Endodermal cell (in vitro differentiated cells): ENCODE measurements at regions not wholly inside any gene's neighbourhood (a gene's known extent, or its start where the extent isn't known, plus 50 kb on each side); places are given as distances from the start of the nearest gene placed in this dataset.

ENCODE experiments used
- DNase-seq: peaks from one replicate; pipeline ENCODE4 v3.0.0-alpha.2; 2017
- H3K27ac ChIP-seq: 2 replicates; pipeline ENCODE4 v1.5.1; 2013; ENCODE audit warnings: mild to moderate bottlenecking, low read depth, low read length, moderate library complexity
- H3K27me3 ChIP-seq: 2 replicates; pipeline ENCODE4 v1.6.1; 2013; ENCODE audit warnings: mild to moderate bottlenecking, low read length, moderate library complexity; ENCODE audit not compliant: insufficient read depth, control insufficient read depth, poor library complexity, severe bottlenecking
- H3K36me3 ChIP-seq: 2 replicates; pipeline ENCODE4 v1.7.0; 2013; ENCODE audit warnings: mild to moderate bottlenecking, low read length, moderate library complexity; ENCODE audit not compliant: control insufficient read depth, insufficient read depth
- H3K4me1 ChIP-seq: one replicate; pipeline ENCODE4 v1.7.0; 2013; ENCODE audit warnings: low read length; ENCODE audit not compliant: control insufficient read depth, insufficient read depth
- H3K4me3 ChIP-seq: 2 replicates; pipeline ENCODE4 v1.5.1; 2013; ENCODE audit warnings: mild to moderate bottlenecking, low read length, moderate library complexity
- H3K9ac ChIP-seq: 2 replicates; pipeline ENCODE4 v1.6.1; 2013; ENCODE audit warnings: mild to moderate bottlenecking, low read length, moderate library complexity; ENCODE audit not compliant: poor library complexity, severe bottlenecking; ENCODE audit errors: extremely low read depth
- H3K9me3 ChIP-seq: 2 replicates; pipeline ENCODE4 v1.6.1; 2013; ENCODE audit warnings: mild to moderate bottlenecking, low read length, moderate library complexity; ENCODE audit not compliant: control insufficient read depth
- H3K27ac Mint-ChIP-seq: 2 replicates; pipeline ENCODE4 v1.8.0; 2020; ENCODE audit warnings: mixed read lengths
- H3K27me3 Mint-ChIP-seq: 2 replicates; pipeline ENCODE4 v1.8.0; 2021; ENCODE audit warnings: mild to moderate bottlenecking, mixed read lengths; ENCODE audit not compliant: insufficient read depth
- H3K36me3 Mint-ChIP-seq: 2 replicates; pipeline ENCODE4 v1.8.0; 2020; ENCODE audit warnings: low read depth, mixed read lengths
- H3K4me1 Mint-ChIP-seq: 2 replicates; pipeline ENCODE4 v1.8.0; 2020; ENCODE audit warnings: mixed read lengths
- H3K4me3 Mint-ChIP-seq: 2 replicates; pipeline ENCODE4 v1.8.0; 2020; ENCODE audit warnings: mild to moderate bottlenecking, moderate library complexity, mixed read lengths
- H3K9me3 Mint-ChIP-seq: 2 replicates; pipeline ENCODE4 v1.8.0; 2020; ENCODE audit warnings: mild to moderate bottlenecking, mixed read lengths
- WGBS, 2 experiments: methylation state at CpG; one replicate each; pipeline versions ENCODE4 v1.1.5 to v1.1.7; 2013; ENCODE audit warnings: missing lambda C conversion rate in 2 of 2, mixed read lengths in 1 of 2; ENCODE audit not compliant: insufficient coverage in 1 of 2, insufficient read length in 1 of 2; 5-methylcytosine and 5-hydroxymethylcytosine counted together
- TF ChIP-seq, protein P1 (sequence below): fragments of 200-600 bp; sonication (generic); conservative IDR thresholded peaks from 2 replicates; pipeline ENCODE4 v1.5.0; 2021; ENCODE audit warnings: antibody characterized with exemption, mild to moderate bottlenecking

GRCh38 chr13:59345311-59345710 is 818.4 kb downstream of the DIAPH3 start:
- DNase-seq = no peak
- Histone ChIP-seq H3K27me3 (no peaks in the 10 kb centered on the region), H3K36me3 (no peaks in the 10 kb centered on the region), H3K27ac (no peak overlapping the region), H3K9me3 (no peaks in the 10 kb centered on the region), H3K4me3 (no peak overlapping the region), H3K9ac (no peak overlapping the region), H3K4me1 (peaks cover 5% of the 10 kb centered on the region)
- peaks cover 30% of the 10 kb centered on the region for H3K4me1 Mint-ChIP-seq
- 60 to 72% methylated on average over 1 to 2 of the region's 2 CpGs for WGBS, 2 experiments
- H3K4me3 Mint-ChIP-seq = no peak overlapping the region
- TF ChIP-seq, protein P1, sequence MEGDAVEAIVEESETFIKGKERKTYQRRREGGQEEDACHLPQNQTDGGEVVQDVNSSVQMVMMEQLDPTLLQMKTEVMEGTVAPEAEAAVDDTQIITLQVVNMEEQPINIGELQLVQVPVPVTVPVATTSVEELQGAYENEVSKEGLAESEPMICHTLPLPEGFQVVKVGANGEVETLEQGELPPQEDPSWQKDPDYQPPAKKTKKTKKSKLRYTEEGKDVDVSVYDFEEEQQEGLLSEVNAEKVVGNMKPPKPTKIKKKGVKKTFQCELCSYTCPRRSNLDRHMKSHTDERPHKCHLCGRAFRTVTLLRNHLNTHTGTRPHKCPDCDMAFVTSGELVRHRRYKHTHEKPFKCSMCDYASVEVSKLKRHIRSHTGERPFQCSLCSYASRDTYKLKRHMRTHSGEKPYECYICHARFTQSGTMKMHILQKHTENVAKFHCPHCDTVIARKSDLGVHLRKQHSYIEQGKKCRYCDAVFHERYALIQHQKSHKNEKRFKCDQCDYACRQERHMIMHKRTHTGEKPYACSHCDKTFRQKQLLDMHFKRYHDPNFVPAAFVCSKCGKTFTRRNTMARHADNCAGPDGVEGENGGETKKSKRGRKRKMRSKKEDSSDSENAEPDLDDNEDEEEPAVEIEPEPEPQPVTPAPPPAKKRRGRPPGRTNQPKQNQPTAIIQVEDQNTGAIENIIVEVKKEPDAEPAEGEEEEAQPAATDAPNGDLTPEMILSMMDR = no peak
- H3K27me3 Mint-ChIP-seq = no peaks in the 10 kb centered on the region
- H3K27ac Mint-ChIP-seq = no peak overlapping the region
- no peaks in the 10 kb centered on the region for H3K36me3 Mint-ChIP-seq
- no peaks in the 10 kb centered on the region for H3K9me3 Mint-ChIP-seq

DNA sequence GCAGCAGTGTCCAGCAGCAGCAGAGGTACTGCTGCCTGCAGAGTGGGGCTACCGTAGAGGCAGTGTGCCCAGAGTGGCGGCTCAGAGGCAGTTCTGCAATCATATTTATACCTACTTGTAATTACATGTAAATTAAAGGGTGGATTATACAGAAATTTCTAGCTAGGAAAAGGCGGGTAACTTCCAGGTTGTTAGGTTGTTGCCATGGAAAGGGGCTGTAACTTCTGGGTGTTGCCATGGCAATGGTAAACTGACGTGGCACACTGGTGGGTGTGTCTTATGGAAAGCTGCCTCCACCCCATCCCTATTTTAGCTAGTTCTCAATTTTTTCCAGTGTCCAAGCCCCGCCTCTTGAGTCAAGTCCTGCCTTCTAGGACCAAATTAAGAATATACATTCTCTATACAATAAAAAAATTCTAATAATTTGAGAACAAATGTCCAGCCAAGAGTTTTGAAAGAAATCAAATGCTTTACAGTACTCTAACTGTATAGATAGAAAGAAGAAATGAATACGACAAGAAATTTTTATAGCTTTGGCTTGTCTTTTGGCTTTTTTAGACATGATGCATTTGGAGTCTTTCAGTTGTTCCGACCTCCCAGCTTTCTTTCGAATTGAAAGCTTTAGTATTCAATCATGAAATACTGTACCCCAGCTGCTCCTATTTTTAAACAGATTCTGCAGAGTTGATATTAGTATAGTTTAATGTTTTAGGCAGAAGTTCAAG is 816.6 kb downstream of the DIAPH3 start:
- H3K9ac ChIP-seq = no peak overlapping the region
- TF ChIP-seq, protein P1 = no peak
- no peak overlapping the region for H3K4me3 ChIP-seq
- no peaks in the 10 kb centered on the region for H3K36me3 Mint-ChIP-seq
- H3K27me3 ChIP-seq = no peaks in the 10 kb centered on the region
- no peak overlapping the region for H3K4me3 Mint-ChIP-seq
- 100% methylated on average over 1 to 5 of the region's 8 CpGs for WGBS, 2 experiments
- H3K27ac ChIP-seq = no peak overlapping the region
- no peaks in the 10 kb centered on the region for H3K9me3 ChIP-seq
- peak overlapping the region; percentile 36 for H3K27ac Mint-ChIP-seq
- peaks cover 40% of the 10 kb centered on the region for H3K4me1 Mint-ChIP-seq
- peaks cover 12% of the 10 kb centered on the region for H3K4me1 ChIP-seq
- H3K9me3 Mint-ChIP-seq = no peaks in the 10 kb centered on the region
- H3K27me3 Mint-ChIP-seq = no peaks in the 10 kb centered on the region
- DNase-seq = no peak
- no peaks in the 10 kb centered on the region for H3K36me3 ChIP-seq

DNA sequence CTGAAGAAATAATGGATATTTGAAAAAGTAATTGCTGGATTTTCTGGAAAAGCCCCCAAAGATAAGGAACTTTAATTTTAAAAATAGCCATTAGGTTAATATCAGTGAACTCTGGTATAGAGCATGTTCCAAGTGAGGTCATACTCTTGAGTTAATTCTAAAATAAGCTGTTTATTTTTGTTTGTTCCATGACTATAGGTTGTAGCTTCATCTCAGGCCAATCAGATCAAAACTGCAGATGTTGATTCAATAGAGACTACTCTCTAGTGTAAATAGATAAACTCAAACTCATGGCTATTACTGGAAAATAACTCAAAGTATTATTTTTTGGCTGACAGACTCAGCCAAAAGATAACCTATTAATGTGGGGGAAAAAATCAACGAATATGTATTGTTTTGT is 815.1 kb downstream of the DIAPH3 start:
- peaks cover 46% of the 10 kb centered on the region for H3K4me1 Mint-ChIP-seq
- Histone ChIP-seq H3K27ac (no peak overlapping the region), H3K27me3 (no peaks in the 10 kb centered on the region), H3K9me3 (no peaks in the 10 kb centered on the region), H3K4me3 (no peak overlapping the region), H3K9ac (no peak overlapping the region), H3K4me1 (peaks cover 11% of the 10 kb centered on the region), H3K36me3 (no peaks in the 10 kb centered on the region)
- H3K27me3 Mint-ChIP-seq = no peaks in the 10 kb centered on the region
- H3K9me3 Mint-ChIP-seq = no peaks in the 10 kb centered on the region
- no peaks in the 10 kb centered on the region for H3K36me3 Mint-ChIP-seq
- WGBS, 2 experiments = no CpG with 5 or more reads among the region's 1 CpG
- DNase-seq = no peak
- no peak overlapping the region for H3K4me3 Mint-ChIP-seq
- peak overlapping the region; percentile 75 for H3K27ac Mint-ChIP-seq
- TF ChIP-seq, protein P1 = no peak
